GM10266 (cell line): ENCODE measurements at regions not wholly inside any gene's neighbourhood (a gene's known extent, or its start where the extent isn't known, plus 50 kb on each side); places are given as distances from the start of the nearest gene placed in this dataset.

Experiments used
- DNase-seq: peaks from one replicate; pipeline ENCODE4 v3.0.0; 2012; ENCODE audit errors: extremely low spot score
- TF ChIP-seq, protein P1 (sequence below): IDR thresholded peaks from 2 replicates; pipeline ENCODE4 v1.5.1; 2012; ENCODE audit warnings: mild to moderate bottlenecking, low read depth; ENCODE audit not compliant: control insufficient read depth, insufficient read depth; ENCODE audit errors: missing control alignments

- TF ChIP-seq, protein P1, sequence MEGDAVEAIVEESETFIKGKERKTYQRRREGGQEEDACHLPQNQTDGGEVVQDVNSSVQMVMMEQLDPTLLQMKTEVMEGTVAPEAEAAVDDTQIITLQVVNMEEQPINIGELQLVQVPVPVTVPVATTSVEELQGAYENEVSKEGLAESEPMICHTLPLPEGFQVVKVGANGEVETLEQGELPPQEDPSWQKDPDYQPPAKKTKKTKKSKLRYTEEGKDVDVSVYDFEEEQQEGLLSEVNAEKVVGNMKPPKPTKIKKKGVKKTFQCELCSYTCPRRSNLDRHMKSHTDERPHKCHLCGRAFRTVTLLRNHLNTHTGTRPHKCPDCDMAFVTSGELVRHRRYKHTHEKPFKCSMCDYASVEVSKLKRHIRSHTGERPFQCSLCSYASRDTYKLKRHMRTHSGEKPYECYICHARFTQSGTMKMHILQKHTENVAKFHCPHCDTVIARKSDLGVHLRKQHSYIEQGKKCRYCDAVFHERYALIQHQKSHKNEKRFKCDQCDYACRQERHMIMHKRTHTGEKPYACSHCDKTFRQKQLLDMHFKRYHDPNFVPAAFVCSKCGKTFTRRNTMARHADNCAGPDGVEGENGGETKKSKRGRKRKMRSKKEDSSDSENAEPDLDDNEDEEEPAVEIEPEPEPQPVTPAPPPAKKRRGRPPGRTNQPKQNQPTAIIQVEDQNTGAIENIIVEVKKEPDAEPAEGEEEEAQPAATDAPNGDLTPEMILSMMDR: no peak
- DNase-seq: no peak
Measured at GRCh38 chr13:34143637-34144036, 325.7 kb downstream of the RFC3 start.

- TF ChIP-seq, protein P1: no peak
- DNase-seq: no peak
Measured at GRCh38 chr13:34144142-34144541, 326.2 kb downstream of the RFC3 start.

DNA sequence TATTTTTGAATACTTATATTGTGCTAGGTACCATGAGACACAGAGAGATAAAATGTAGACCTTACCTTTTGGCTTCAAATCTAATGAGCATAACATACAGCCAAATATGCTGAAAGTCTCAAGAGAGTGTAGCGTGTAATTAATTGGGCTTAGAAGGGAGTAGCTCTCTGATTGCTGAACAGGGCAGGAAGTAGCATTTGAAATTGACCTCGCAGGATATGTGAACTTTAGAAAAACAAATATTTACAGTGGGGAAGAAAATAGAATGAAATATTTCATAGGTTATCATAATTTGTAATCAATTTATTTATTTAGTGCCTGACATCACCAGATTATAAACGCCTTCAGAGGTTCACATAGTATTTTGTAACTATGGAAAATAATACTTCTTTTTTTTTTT lies 327.1 kb downstream of the RFC3 start:
- TF ChIP-seq, protein P1: no peak
- no peak for DNase-seq

GRCh38 chr13:34148359-34148758 lies 330.4 kb downstream of the RFC3 start:
- TF ChIP-seq, protein P1: no peak
- DNase-seq: no peak

DNA sequence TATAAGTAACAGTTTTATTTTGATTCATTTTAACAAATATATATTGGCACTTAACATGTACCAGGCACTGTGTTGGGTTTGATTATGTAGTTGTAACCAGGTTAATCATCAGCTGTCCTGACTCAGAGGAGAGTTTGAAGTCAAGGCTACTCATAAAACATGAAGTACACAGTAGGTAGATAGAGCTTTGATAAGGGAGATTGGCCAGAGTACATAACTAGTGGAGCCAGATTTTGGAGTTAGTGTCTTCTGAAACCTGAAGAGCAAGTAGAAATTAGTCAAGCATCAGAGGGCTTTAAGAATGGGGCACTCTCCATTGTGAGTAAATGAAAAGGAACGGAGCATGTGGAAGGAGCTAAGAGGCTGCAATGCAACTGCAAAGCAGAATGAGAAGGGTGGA lies 333.9 kb downstream of the RFC3 start:
- TF ChIP-seq, protein P1: no peak
- no peak for DNase-seq

GRCh38 chr13:34152409-34152808 lies 334.5 kb downstream of the RFC3 start:
- no peak for DNase-seq
- TF ChIP-seq, protein P1: no peak

GRCh38 chr13:34152996-34153395 lies 335.0 kb downstream of the RFC3 start:
- DNase-seq: no peak
- TF ChIP-seq, protein P1: no peak
